A549 (cell line): ENCODE measurements at regions not wholly inside any gene's neighbourhood (a gene's known extent, or its start where the extent isn't known, plus 50 kb on each side); places are given as distances from the start of the nearest gene placed in this dataset.

Experiments used
- CTCF ChIP-seq: fragments of >200 bp; sonication (Bioruptor Twin); formaldehyde crosslinking; IDR thresholded peaks from 3 replicates; pipeline ENCODE4 v1.5.1; 2016
- FOSL2 ChIP-seq, 2 experiments: fragments of 450-650 bp in 1 of 2; fragments of >200 bp in 1 of 2; sonication (Bioruptor Twin) in 1 of 2; formaldehyde crosslinking; IDR thresholded peaks; 2 replicates each; pipeline versions ENCODE4 v1.5.0 to v1.6.1; 2016 to 2020; ENCODE audit warnings: mild to moderate bottlenecking in 1 of 2, moderate library complexity in 1 of 2
- SMC3 ChIP-seq: fragments of >200 bp; sonication (Bioruptor Twin); formaldehyde crosslinking; IDR thresholded peaks from 3 replicates; pipeline ENCODE4 v1.6.1; 2018; ENCODE audit warnings: inconsistent platforms
- ZSCAN20 ChIP-seq: fragments of 250-450 bp; sonication (Bioruptor Pico); IDR thresholded peaks from 2 replicates; pipeline ENCODE4 v1.8.0; 2022; ENCODE audit warnings: mild to moderate bottlenecking, moderate library complexity

DNA sequence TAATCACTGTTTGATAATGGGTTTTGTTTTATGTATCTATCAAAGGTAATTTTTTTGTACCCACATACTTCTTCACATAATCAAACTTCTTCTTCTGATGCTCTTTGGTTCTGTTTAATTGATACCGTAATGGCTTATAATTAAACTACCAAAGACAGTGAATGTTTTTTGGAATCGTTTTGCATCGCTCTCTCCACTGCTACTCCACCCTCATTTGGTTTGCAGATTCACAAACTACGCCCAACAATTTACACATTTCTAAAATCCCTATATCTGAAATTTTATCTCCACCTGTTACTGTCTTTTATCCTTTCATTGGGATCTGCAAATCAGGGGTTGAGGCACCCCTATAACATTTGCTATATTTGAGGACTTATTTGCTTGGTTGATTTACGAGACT is 319.6 kb downstream of the RWDD3 start:
- TF ChIP-seq SMC3 = no peak
- TF ChIP-seq FOSL2 (IDR thresholded peaks at IDR 0.05) = no peak
- no peak for TF ChIP-seq FOSL2 (CRISPR knock-in tag; IDR thresholded peaks at IDR 0.05)
- TF ChIP-seq ZSCAN20 (CRISPR knock-in tag) = no peak
- no peak for TF ChIP-seq CTCF
